GM03348 (cell line): ENCODE measurements at regions not wholly inside any gene's neighbourhood (a gene's known extent, or its start where the extent isn't known, plus 50 kb on each side); places are given as distances from the start of the nearest gene placed in this dataset.

Source experiments
- DNase-seq: peaks from one replicate; pipeline ENCODE4 v3.0.0; 2012; ENCODE audit warnings: low spot score

DNA sequence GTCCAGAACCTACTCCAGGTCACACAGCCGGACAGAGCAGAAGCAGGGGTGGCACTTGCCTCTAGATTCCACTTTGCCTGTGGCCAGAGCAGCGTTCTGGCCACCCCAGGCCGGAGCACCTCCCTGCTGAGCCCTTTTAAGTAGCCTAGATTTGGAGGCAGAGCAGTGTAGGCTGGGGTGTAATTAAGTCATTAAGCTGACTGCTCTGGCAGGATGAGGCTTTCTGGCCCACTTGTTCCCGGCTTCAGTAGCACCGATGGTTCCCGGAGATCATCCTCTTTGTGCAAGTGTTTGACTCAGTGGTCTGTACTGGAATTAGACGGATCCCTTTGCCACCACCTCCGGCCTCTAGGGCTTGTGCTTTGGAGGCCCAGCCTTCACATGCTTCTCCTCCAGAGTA, 281.9 kb upstream of the ANKRD55 start:
- no peak for DNase-seq

DNA sequence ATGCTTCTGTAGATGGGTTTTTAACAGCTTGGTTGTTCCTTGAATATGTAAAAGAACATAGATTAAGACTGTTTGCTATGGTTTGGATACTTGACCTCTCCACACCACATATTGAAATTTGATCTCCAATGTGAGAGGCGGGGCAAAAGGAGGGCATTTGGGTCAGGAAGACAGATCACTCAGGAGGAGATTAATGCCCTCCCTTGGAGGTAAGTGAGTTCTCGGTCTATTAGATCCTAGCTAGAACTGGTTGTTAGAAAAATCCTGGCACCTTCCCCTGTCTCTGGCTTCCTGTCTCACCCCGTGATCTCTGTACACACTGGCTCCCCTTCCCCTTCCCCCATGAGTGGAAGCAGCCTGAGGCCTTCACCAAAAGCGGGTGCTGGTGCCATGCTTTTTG, 281.1 kb upstream of the ANKRD55 start:
- no peak for DNase-seq

DNA sequence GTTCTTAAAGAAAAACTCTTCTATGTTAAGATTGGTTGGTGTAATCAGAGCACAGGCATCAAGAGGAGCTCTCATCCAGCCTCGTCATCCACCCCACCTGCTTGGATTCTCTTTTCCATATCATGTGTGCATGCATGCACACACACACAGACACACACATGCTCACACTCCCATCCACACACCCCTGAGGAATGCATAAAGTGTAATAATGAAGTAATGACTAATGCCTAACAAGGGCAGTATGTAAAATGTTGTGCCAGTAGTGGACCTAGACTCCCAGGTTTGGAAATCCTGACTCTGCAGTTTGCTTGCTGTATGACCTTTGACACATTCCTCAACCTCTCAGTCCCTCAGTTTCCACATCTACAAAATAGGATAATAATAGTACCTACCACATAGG, 280.0 kb upstream of the ANKRD55 start:
- no peak for DNase-seq

DNA sequence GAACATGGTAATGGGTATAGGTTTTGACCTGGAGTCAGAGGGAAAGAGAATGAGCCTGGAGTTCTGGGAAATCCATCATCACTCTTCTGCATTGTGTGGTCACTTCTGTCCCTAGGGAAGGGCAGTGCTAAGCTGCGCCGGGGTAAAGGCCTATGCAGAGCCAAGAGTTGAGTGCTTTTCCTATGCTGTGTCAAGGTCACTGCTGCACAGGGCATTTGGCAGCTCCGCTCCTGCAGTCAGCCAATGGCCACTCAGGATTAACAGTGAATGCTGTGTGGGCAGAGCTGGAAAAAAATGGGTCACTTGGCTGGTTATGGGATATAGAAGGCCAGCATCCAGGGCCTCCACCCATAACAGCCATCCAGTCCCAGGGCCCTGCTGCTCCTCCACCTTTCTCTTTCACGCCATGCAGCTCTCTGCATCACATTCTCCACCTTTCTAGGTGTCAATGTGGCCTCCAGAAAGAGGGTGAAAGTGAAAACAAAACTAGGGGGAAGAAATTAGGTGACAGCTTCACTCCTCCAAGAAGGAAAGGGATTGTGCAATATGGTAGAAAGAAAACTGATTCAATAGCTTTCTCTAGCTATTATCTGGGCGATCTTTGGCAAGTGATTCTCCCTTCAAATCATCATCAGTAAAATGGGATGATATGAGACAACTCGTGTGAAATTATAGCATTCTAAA, 279.3 kb upstream of the ANKRD55 start:
- DNase-seq: no peak

DNA sequence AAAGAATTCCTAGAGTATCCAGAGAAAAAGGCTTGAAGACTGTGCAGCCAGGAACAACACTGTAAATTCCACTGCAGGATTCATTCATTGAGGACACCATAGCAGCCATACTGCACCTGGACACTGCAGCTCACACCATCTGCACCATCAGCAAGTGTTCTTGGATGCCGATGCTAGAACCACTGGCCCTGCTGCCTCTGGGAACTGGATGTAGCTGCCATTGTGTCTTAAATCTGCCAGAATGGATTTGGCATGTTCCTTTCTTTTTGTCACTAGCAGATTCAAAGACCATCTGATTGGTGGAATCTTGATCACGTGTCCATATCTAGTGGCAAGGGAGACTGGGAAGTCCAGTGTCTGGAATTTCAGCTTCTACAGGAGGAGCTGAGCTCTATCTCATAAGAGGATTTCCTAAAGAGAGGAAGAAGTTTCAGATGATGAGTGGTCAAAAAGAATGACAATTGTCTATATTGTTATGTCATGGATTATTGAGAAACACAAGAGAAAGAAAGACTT, 278.3 kb upstream of the ANKRD55 start:
- DNase-seq: no peak

DNA sequence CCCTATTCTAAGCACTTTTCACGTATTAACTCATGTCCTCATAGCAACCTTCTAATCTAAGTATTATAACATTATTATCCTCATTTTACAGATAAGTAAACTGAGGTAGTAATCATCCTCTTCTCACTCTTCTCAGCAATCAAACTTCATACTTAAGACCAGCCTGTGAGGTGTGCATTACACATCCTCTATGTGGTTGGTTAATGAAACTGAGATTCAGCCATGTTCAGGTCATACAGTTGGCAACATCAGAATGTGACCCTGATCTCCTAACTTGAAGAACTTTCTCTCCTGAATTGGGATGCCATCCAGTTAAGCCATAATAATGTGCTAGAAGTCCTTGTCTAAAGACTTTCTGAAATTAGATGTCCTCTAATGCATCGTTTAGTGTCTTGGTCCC, 275.1 kb upstream of the ANKRD55 start:
- DNase-seq: no peak

DNA sequence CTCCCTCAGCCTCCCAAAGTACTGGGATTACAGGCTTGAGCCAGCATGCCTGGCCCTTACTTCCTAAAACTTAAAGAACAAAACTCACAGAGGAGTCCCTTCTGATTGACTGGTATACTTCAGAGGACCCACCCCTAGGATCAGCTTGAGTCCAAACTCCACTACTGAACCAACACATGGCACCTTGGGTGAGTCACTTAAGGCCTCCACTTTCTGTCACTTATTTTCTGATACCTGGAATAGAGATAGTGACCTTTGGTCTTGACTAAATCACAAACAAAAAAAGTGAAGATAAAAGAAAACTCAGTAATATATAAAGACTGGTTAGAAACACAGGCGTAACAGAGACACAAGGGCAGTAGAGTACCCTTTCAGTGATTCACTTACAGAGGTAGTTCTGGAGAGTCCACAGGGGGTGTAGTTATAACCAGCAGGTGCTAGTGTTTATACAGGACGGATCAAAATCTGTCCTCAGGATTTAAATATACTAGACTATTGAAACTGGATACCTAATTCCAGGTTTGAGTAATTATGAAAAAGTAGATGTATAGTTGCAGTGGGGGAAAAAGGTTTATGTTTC, 274.3 kb upstream of the ANKRD55 start:
- no peak for DNase-seq

DNA sequence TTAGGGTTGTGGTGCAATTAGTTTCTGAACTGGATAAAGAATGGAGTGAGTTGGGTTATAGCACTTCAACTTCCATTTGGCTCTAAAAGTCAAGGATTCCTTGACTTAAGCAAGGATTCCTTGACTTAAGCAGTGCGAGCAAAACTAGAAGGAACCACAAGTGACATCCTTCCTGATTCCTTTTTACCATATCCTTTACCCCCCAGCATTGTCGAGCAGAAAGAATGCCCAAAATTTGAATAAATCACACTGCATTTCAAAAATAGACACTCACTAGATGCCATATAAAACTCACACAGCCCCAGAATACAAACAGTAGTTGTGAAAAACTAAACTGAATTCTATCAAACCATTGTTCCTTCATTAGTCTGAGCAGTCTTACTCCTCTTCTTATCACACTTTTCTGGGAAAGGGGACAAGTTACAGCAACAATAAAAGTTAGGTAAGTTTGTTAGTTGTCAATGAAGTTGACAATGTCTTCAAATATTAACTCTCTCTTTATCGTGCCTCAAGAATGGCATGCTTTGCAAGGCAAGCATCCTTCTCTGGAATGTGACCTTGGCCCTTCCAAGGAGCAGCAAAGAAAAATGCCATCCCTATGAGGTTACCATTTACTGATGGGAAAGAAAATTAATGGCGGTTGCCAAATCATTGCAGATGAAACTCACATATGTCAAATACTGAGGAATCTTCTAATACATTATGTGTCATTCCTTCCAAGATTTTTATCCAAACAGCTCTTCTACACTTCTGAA, 273.3 kb upstream of the ANKRD55 start:
- no peak for DNase-seq

DNA sequence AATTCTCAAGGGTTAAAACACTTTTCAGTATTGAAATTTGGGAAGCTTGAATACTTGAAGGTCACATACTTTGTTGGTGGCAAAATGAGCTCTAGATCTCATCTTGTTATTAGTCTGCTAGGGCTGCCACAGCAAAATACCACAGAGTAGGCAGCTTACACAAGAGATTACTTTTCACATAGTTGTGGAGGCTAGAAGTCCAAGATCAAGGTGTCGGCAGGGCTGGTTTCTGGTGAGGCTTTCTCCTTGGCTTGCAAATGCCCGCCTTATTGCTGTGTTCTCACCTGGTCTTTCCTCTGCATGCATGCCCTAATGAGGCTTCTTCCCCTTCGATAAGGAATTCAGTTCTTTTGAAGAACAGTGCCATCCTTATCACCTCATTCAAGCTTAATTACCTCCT, 270.8 kb upstream of the ANKRD55 start:
- DNase-seq: no peak

DNA sequence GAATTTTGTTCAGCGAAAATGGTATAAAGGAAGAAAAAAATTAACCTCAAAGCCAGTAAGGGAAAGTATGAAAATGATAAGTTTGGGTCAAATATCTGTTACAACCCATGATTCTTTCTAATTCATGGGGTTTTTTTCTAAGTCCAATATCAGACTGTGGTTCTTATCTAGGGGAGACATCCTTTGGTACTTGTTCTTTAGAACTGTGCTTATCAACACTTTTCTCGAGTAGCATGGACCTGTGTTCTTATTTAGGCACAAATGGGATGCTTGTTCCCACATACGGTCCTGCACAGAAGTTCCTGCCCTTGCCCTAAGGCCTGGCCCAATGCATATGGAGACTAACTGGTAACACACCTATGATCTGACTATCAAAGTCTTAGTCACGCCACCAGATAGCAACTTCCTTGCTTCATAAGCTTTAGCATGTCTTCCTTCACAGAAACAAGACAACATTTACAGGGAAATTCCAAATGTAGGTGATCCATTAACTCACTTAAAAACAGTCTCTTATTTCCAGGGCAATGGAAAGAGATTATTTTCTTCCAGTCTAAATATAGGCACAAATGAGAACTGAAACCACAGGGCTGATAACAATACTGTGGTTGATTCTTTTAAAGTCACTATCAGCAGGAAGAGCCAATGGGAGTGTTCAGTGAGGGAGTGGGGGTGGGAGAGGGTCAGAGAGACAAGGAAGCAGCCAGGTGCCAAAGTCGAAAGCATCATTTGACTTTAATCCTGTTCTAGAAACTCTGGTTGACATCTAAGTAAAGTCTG, 268.8 kb upstream of the ANKRD55 start:
- DNase-seq: no peak

DNA sequence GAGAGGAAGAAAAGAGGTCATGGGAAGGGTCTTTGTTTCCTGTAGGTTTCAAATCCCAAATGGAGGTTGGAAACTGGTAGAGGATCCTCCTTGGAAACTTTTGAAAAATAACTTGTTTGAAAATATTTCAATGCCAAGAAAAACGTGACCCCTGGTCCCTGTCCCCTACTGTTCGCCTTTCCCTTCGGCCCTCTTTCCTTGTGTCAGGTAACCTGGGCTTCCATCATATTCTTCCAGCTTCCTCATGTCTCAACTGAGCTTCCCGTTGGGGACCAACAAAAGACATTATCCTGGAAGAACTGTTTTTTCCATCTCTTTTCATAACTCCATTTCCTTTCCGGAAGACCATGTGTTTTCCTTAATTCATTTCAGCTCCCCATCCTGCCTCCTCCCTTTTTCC, 266.8 kb upstream of the ANKRD55 start:
- no peak for DNase-seq

DNA sequence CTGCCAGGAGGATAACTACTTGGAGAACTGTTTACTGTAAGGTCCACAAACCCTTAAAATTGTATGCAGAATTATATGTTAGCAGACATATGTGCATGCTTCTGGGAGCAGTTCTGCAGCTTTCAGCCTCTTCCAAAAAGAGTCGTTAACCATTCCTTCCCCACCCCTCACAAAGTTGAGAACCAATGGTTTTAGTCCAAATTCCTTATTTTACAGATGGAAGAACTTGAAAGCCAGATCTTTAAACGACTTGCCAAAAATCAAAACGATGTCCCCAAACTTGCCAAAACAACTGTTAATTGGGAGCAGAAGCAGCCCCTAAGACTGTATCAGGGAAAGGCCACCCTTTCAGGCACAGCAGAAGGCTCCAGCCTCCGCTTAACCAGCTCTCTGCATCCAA, 266.4 kb upstream of the ANKRD55 start:
- DNase-seq: no peak

DNA sequence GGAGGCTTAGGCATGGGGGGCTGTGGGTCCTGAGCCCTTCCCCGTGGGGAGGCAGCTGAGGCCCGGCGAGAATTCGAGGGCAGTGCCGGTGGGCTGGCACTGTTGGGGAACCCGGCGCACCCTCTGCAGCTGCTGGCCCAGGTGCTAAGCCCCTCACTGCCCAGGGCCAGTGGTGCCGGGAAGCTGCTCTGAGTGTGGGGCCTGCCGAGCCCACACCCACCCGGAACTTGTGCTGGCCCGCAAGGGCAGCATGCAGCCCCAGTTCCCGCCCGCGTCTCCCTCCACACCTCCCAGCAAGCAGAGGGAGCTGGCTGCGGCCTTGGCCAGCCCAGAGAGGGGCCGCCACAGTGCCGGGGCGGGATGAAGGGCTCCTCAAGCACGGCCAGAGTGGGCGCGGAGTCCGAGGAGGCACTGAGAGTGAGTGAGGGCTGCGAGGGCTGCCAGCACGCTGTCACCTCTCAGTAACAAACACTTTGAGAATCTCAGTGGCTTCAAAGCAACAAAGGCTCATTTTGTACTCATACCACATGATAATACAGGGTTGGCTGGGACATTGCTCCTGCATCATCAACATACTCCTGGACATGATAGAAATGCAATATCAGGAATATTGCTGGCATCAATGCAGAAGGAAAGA, 265.7 kb upstream of the ANKRD55 start:
- no peak for DNase-seq

DNA sequence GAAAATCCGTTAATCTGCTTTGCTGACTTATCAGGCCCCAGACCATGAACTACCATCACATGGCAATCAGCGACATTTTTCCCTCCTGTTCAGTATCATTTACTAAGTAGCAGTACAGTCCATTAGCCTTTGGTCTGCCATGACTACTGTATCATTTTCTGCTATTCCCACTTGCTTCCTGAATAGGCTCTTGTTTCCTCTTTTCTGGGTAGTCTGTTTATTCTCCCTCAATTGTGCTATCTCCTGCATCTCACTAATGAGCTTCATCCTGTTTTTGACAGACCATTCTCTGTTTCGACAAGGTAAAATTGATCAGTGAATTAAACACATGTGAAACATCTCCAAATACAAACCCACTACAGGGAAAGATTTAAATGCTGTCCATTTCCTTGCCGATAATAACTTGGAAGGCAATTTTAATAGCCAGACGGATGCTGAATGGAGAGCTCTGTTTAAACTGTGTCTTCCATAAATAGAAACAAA, 263.5 kb upstream of the ANKRD55 start:
- no peak for DNase-seq

DNA sequence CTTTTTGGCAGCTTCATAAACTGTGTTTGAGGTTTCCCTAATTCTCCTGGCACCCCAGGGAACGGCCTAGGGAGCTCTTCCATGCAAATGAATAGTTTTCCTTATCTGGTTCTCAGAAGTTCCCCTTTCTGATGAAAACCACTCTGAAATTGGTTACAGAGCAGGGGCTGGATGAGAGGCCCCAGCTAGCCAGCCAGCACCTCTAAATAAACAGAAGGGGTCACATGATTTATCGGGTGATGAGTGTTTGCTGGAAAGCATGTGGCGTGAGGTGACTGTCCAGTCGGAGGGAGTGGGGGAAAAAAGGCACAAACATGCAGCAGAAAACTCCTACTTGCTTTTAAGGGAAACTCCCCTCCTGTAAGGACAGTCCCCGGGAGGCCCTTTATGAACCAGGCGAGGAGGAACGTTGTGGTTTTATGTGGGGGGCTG, 261.2 kb upstream of the ANKRD55 start:
- DNase-seq: no peak

DNA sequence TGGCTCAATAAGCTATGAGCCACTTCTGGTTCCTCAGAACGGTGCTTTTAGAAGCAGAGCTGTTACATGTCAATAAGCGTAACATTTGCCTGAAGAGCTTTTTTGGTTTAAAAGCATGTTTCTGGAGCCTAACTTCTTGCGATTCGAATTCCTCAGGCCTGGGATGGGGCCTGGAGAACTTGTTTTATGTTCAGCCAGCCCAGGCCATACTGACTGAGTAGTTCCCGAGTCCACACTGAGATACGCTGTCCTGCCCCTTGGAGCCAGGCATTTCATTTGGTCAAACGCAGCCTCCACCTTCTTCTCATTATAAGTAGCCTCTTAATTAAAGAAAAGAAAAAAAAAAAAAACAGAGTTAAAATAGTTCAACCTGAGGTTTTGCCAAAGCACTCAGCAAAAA, 260.6 kb upstream of the ANKRD55 start:
- DNase-seq: no peak

DNA sequence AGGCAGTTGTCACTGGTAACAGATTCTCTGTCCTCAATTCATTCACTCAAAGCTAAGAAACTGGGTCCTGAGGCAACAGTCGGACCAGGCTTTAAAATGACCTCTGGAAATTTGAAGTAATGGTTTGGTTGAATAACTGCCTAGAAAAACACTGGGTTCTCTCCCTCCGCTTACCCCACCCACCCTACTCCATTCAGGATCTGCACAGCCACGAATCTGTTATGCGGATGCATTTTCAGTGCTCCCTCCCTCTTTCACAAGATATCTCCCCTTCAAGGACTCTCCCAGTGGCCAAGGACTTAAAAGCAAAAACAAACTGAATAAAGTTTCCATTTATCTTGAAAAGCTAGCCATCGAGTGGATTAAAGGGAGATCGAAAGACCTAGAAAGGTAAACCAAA, 260.2 kb upstream of the ANKRD55 start:
- DNase-seq: no peak

DNA sequence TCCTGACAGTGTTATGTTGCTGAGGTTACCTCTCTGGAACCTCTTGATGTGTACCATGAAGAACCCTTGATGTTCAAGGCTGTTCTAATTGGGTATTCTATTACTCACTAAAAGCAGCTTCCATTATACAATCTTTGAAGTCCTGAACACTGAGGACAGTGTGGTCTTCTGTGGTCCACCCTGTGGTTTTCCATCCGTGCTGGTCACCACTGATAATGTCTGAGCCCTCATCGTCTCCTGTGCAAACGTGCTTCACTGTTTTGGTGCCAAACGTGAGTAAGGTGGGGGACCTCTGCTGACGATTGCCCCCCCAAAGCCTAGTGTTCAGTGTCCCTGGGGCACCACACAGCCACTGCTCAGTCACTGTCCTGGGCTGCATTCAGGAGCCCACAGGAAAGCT, 259.7 kb upstream of the ANKRD55 start:
- DNase-seq: no peak

DNA sequence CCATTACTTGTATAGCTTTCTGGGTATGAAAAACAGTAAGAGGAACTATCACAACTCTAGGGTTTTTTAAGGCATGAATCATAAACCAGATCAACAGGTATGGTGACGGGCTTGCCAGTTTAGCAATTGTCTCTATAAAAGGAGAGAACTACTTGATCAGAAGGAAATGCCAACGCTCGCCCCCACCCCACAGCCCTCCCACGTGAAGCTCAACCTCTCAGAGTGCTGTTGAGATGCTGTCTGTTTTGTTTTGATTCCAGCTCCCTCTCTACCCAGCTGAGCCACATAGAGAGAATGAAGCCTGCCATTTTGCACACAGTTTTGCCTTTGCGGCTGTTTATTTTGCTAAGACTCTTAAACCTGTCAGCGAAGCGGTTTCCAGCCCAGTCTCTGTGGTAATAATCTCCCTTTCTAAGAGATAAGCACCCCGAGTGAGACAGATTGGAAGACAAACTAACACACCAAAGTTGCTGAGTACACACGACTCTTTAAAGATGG, 257.9 kb upstream of the ANKRD55 start:
- DNase-seq: no peak

DNA sequence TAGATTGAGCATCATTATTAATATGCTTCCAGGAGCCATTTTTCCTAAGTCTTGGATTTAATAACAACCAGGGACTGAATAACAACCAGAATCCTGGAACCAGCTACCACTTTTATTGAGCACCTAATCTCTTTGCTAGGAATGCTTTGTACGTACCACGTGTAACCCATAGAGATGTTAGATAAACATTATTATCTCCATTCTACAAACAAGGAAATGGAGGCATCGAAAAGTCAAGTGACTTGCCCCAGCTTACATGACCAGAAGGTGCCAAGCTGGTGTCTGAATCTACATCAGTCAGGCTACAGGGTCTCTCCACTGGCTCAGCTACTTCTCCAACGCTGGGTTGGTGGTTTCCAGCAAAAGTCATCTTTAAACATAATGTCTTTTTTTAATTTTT, 256.1 kb upstream of the ANKRD55 start:
- DNase-seq: no peak

DNA sequence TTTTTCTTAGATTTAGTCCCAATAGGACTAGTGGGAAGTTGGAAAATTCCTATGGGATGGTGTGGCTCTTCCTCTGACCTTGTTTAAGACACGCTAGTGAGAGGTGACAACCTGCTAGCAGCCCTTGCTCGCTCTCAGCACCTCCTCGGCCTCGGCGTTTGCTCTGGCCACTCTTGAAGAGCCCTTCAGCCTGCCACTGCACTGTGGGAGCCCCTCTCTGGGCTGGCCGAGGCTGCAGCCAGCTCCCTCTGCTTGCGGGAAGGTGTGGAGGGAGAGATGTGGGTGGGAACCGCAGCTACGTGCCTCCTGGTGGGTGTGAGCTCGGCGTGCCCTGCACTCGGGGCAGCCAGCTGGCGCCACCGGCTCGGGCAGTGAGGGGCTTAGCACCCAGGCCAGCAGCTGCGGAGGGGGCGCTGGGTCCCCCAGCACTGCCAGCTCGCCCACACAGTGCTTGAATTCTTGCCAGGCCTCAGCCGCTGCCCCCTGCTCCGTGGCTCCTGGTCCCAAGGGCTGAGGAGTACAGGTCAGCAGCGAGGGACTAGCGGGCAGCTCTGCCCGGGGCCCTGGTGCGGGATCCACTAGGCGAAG, 254.5 kb upstream of the ANKRD55 start:
- DNase-seq: no peak
